HG03103 (cell line): ENCODE measurements at regions not wholly inside any gene's neighbourhood (a gene's known extent, or its start where the extent isn't known, plus 50 kb on each side); places are given as distances from the start of the nearest gene placed in this dataset.
A peak's percentile ranks its signal among the peaks of the same experiment; 100 is the strongest.
"Not testable (repeated sequence)": the region's sequence is repeated elsewhere in the genome, so short reads cannot be mapped to it uniquely, and the experiment has no call there.

Experiments
- ATAC-seq: cut with Tn5 transposase; IDR thresholded peaks from one replicate; pipeline ENCODE4 v1.9.1; 2021; ENCODE audit warnings: low read depth; ENCODE audit not compliant: unreplicated experiment

- no peak for ATAC-seq
Measured at GRCh38 chrX:83588409-83588808, 80.3 kb downstream of the POU3F4 start.

GRCh38 chrX:83593634-83594294 is 85.7 kb downstream of the POU3F4 start:
- ATAC-seq, result no peak

GRCh38 chrX:83630662-83631061 is 122.6 kb downstream of the POU3F4 start:
- ATAC-seq, result no peak

- ATAC-seq, result not testable (repeated sequence)
Measured at GRCh38 chrX:83649706-83650105, 141.6 kb downstream of the POU3F4 start.

GRCh38 chrX:83658731-83659130 is 150.6 kb downstream of the POU3F4 start:
- ATAC-seq, result peak; percentile 54
